HL-60 (cell line): ENCODE measurements at regions not wholly inside any gene's neighbourhood (a gene's known extent, or its start where the extent isn't known, plus 50 kb on each side); places are given as distances from the start of the nearest gene placed in this dataset.

ENCODE experiments used
- DNase-seq, 2 experiments: peaks; one replicate each; pipeline ENCODE4 v3.0.0-alpha.2; 2010 to 2020; ENCODE audit warnings: low read depth in 1 of 2, low spot score in 1 of 2
- H3K27ac ChIP-seq: fragments of 250-450 bp; sonication (Bioruptor Pico); replicated peaks from 2 replicates; pipeline ENCODE4 v1.5.1; 2020; ENCODE audit warnings: mild to moderate bottlenecking, moderate library complexity
- H3K27me3 ChIP-seq: fragments of 250-450 bp; sonication (Bioruptor Pico); 2 replicates; pipeline ENCODE4 v1.5.1; 2021; ENCODE audit warnings: mild to moderate bottlenecking, moderate library complexity; ENCODE audit not compliant: insufficient read depth, poor library complexity, severe bottlenecking
- H3K4me3 ChIP-seq: replicated peaks from 2 replicates; pipeline ENCODE4 v1.5.1; 2011; ENCODE audit warnings: mild to moderate bottlenecking, control low read depth, low read length; ENCODE audit not compliant: insufficient read depth
- GABPA ChIP-seq: IDR thresholded peaks from 2 replicates; pipeline ENCODE4 v1.6.1; 2012; ENCODE audit warnings: low read depth
- POLR2AphosphoS5 ChIP-seq: IDR thresholded peaks from 2 replicates; pipeline ENCODE4 v1.6.1; 2012; ENCODE audit warnings: low read depth
- SPI1 ChIP-seq: IDR thresholded peaks from 2 replicates; pipeline ENCODE4 v1.6.1; 2012; ENCODE audit warnings: low read depth, mild to moderate bottlenecking, borderline replicate concordance
- TF ChIP-seq, protein P1 (sequence below): IDR thresholded peaks from 2 replicates; pipeline ENCODE4 v1.6.1; 2012; ENCODE audit warnings: low read depth; ENCODE audit not compliant: insufficient replicate concordance
- TF ChIP-seq, protein P2 (sequence below): IDR thresholded peaks from one replicate; pipeline ENCODE4 v1.5.1; 2011; ENCODE audit warnings: low read length, control low read depth, inconsistent platforms; ENCODE audit not compliant: insufficient read depth

DNA sequence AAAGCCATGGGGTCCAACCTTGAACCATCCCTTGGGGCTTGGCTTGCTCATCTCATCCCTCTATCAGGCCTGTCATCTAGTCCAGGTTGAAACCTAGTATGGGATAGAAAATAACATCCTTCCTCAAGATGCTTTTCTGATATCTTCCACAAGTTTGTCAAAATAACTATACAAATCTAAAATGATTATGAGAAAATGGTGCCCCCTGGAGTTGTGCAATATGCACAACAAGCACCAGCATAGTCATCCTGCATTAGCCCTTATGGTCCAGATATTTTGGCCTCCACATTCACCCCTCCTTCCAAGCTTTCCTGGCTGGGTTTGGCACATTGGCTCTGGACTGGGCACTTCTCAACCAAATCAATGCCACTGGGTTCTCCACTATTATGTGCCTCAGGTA, 101.2 kb downstream of the TBX19 start:
- TF ChIP-seq, protein P1, sequence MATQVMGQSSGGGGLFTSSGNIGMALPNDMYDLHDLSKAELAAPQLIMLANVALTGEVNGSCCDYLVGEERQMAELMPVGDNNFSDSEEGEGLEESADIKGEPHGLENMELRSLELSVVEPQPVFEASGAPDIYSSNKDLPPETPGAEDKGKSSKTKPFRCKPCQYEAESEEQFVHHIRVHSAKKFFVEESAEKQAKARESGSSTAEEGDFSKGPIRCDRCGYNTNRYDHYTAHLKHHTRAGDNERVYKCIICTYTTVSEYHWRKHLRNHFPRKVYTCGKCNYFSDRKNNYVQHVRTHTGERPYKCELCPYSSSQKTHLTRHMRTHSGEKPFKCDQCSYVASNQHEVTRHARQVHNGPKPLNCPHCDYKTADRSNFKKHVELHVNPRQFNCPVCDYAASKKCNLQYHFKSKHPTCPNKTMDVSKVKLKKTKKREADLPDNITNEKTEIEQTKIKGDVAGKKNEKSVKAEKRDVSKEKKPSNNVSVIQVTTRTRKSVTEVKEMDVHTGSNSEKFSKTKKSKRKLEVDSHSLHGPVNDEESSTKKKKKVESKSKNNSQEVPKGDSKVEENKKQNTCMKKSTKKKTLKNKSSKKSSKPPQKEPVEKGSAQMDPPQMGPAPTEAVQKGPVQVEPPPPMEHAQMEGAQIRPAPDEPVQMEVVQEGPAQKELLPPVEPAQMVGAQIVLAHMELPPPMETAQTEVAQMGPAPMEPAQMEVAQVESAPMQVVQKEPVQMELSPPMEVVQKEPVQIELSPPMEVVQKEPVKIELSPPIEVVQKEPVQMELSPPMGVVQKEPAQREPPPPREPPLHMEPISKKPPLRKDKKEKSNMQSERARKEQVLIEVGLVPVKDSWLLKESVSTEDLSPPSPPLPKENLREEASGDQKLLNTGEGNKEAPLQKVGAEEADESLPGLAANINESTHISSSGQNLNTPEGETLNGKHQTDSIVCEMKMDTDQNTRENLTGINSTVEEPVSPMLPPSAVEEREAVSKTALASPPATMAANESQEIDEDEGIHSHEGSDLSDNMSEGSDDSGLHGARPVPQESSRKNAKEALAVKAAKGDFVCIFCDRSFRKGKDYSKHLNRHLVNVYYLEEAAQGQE, result no peak
- no peak for TF ChIP-seq SPI1
- TF ChIP-seq GABPA, result no peak
- TF ChIP-seq, protein P2, sequence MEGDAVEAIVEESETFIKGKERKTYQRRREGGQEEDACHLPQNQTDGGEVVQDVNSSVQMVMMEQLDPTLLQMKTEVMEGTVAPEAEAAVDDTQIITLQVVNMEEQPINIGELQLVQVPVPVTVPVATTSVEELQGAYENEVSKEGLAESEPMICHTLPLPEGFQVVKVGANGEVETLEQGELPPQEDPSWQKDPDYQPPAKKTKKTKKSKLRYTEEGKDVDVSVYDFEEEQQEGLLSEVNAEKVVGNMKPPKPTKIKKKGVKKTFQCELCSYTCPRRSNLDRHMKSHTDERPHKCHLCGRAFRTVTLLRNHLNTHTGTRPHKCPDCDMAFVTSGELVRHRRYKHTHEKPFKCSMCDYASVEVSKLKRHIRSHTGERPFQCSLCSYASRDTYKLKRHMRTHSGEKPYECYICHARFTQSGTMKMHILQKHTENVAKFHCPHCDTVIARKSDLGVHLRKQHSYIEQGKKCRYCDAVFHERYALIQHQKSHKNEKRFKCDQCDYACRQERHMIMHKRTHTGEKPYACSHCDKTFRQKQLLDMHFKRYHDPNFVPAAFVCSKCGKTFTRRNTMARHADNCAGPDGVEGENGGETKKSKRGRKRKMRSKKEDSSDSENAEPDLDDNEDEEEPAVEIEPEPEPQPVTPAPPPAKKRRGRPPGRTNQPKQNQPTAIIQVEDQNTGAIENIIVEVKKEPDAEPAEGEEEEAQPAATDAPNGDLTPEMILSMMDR, result no peak
- TF ChIP-seq POLR2AphosphoS5, result no peak
- Histone ChIP-seq H3K4me3 (no peak overlapping the region), H3K27ac (no peak overlapping the region), H3K27me3 (no peaks in the 10 kb centered on the region)
- DNase-seq, result no peak

DNA sequence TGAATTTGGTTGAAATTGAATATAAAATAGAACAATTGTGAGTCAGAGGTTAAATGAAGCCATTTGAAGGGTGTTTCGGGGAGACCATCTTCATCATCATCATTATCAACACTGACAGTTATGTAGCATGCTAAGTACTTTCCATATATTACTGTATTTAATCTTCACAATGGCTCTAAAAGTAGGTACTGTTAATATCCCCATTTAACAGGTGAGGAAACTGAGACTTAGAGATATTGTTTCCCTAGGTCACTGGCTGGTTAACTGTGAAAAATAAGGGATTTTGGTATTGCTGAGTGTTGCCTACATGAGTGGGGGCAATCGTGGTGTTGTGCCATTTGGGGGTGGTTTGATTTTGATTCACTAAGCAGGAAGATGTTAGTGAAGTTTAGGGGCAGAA, 100.3 kb downstream of the TBX19 start:
- no peak overlapping the region for H3K27ac ChIP-seq
- H3K4me3 ChIP-seq, result no peak overlapping the region
- DNase-seq, result no peak
- TF ChIP-seq, protein P1, result no peak
- TF ChIP-seq, protein P2, result no peak
- TF ChIP-seq GABPA (no peak), SPI1 (no peak), POLR2AphosphoS5 (no peak)
- no peaks in the 10 kb centered on the region for H3K27me3 ChIP-seq

DNA sequence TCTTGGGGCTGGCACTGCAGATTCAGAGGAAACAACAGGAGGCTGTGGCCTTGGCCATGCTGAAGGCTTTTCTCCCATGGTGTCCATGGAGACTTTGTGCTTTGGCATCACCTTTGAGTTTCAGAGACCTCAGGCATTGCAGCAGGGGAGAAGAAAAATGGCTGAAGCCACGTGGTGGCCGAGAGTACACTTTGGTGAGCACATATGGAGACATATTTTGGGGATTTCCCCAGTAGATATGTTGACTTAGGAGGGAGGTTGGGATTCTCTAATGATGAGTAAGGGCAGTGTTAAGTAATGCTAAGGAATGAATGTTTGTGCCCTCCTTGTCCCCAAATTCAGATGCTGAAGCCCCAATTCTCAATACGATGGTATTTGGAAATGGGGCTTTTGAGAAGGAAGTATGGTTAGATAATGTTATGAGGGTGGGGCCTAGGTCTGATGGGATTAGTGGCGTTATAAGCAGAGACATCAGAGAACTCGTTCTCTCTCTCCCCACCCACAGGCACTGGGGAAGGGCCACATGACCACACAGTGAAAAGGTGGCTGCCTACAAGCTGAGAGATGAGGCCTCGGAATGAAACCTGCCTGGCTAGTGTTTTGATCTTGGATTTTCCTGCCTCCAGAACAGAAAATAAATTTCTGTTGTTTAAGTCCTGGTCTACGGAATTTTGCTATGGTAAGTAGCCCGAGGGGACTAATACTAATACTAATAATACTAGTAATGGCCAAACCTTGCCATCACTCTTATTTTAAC, 98.6 kb downstream of the TBX19 start:
- no peak for DNase-seq
- TF ChIP-seq, protein P1, result no peak
- no peak for TF ChIP-seq SPI1
- TF ChIP-seq GABPA, result no peak
- TF ChIP-seq, protein P2, result no peak
- TF ChIP-seq POLR2AphosphoS5, result no peak
- H3K27ac ChIP-seq, result no peak overlapping the region
- no peak overlapping the region for H3K4me3 ChIP-seq
- no peaks in the 10 kb centered on the region for H3K27me3 ChIP-seq
